ENCODE measurements at regions not wholly inside any gene's neighbourhood (a gene's known extent, or its start where the extent isn't known, plus 50 kb on each side); places are given as distances from the start of the nearest gene placed in this dataset.

DNA sequence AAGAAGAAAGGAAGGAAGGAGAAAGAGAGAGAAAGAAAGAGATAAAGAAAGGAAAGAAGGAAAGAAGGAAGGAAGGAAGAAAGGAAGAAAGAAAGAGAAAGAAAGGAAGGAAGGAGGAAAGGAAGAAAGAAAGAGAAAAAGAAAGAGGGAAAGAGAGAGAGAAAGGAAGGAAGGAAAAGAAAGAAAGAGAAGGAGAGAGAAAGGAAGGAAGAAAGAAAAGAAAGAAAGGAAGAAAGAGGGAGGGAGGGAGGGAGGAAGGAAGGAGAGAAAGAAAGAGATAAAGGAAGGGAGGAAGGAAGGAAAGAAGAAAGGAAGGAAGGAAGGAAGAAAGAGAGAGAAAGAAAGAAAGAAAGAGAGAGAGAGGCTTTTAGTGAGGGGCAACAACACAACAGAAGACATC is 135.1 kb upstream of the VSTM2B start:
- H3K9me3 Mint-ChIP-seq = peaks cover 16 to 40% (median 21%) of the 10 kb centered on the region in 7 donors
- Histone ChIP-seq H3K27me3 (ENCODE audit: control insufficient read depth in 2 of 2, insufficient read depth in 2 of 2, low read length in 2 of 2) (no peaks in the 10 kb centered on the region), H3K9ac (ENCODE audit: insufficient read depth, low read length, poor library complexity, severe bottlenecking) (no peak overlapping the region), H4K20me1 (ENCODE audit: insufficient read depth, low read length) (no peaks in the 10 kb centered on the region), H3K4me1 (ENCODE audit: control insufficient read depth in 1 of 2, insufficient read depth in 2 of 2, low read length in 2 of 2) (no peaks in the 10 kb centered on the region), H3K27ac (ENCODE audit: low read depth in 1 of 2, low read length in 2 of 2) (no peak overlapping the region), H2AFZ (ENCODE audit: insufficient read depth, low read depth, low read length, poor library complexity, severe bottlenecking) (no peak overlapping the region), H3K36me3 (replicated peaks in 1 of 2; ENCODE audit: control insufficient read depth in 1 of 2, insufficient read depth in 2 of 2, low read length in 2 of 2) (no peaks in the 10 kb centered on the region), H3K4me3 (replicated peaks in 1 of 3; ENCODE audit: low read depth in 2 of 3, low read length in 3 of 3) (no peak overlapping the region), H3K4me2 (replicated peaks; ENCODE audit: extremely low read depth, low read length, poor library complexity, severe bottlenecking) (no peak overlapping the region), H3K9me3 (replicated peaks in 1 of 2; ENCODE audit: control insufficient read depth in 1 of 2, insufficient read depth in 1 of 2, low read length in 2 of 2) (peaks cover 24 to 39% of the 10 kb centered on the region in 2 donors), H3K79me2 (ENCODE audit: insufficient read depth, low read length) (no peaks in the 10 kb centered on the region)
- TF ChIP-seq CTCF (IDR thresholded peaks at IDR 0.05) = no peak
- no peaks in the 10 kb centered on the region for H3K4me1 Mint-ChIP-seq
- intact Hi-C loops (cut with micrococcal nuclease) = no loop called here
- no peak for DNase-seq
- no peaks in the 10 kb centered on the region for H3K36me3 Mint-ChIP-seq
- peaks cover 1 to 4% (median 3%) of the 10 kb centered on the region in 3 donors for H3K27me3 Mint-ChIP-seq (ENCODE audit: low read depth in 3 of 3)
- no peak overlapping the region for H3K27ac Mint-ChIP-seq
- no peak overlapping the region for H3K4me3 Mint-ChIP-seq

DNA sequence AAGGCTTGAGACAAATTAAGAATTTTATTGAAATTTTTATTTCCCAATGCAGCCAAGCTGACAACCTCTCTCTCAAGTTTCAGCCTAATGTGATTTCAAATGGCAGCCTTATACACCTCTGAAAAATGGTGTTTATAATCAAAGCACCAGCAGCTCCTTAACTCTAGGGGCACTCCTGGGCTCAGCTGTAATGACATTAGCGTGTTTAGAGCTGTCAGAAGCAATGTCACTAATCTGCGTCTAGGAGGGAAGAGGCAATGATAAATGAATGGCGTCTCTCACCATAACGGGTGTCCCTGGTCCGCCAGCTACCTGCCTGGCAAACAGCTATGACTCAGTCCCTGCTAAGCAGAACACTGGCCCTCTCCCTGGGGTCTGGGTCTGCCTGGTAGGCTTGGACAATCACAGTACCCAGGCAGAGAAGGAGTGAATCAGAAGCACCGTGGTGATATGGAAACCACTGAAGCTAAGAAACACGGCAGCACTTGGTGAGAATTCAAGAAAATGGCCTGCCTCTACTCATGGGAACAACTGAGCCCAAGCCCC is 131.8 kb upstream of the VSTM2B start:
- intact Hi-C loops (cut with micrococcal nuclease) = no loop called here
- H3K79me2 ChIP-seq (ENCODE audit: insufficient read depth, low read length) = no peaks in the 10 kb centered on the region
- no peak overlapping the region for H3K9ac ChIP-seq (ENCODE audit: insufficient read depth, low read length, poor library complexity, severe bottlenecking)
- H3K4me2 ChIP-seq (replicated peaks; ENCODE audit: extremely low read depth, low read length, poor library complexity, severe bottlenecking) = no peak overlapping the region
- H2AFZ ChIP-seq (ENCODE audit: insufficient read depth, low read depth, low read length, poor library complexity, severe bottlenecking) = no peak overlapping the region
- H3K9me3 ChIP-seq (replicated peaks in 1 of 2; ENCODE audit: control insufficient read depth in 1 of 2, insufficient read depth in 1 of 2, low read length in 2 of 2) = peaks cover 23 to 33% of the 10 kb centered on the region in 2 donors
- no peaks in the 10 kb centered on the region for H3K4me1 Mint-ChIP-seq
- H3K36me3 ChIP-seq (replicated peaks in 1 of 2; ENCODE audit: control insufficient read depth in 1 of 2, insufficient read depth in 2 of 2, low read length in 2 of 2) = no peaks in the 10 kb centered on the region
- WGBS (ENCODE audit: insufficient coverage) = 96% methylated on average over 3 of the region's 7 CpGs
- no peaks in the 10 kb centered on the region for H3K4me1 ChIP-seq (ENCODE audit: control insufficient read depth in 1 of 2, insufficient read depth in 2 of 2, low read length in 2 of 2)
- H4K20me1 ChIP-seq (ENCODE audit: insufficient read depth, low read length) = no peaks in the 10 kb centered on the region
- H3K4me3 Mint-ChIP-seq = no peak overlapping the region
- H3K27ac Mint-ChIP-seq = no peak overlapping the region
- H3K36me3 Mint-ChIP-seq = no peaks in the 10 kb centered on the region
- no peak overlapping the region for H3K27ac ChIP-seq (ENCODE audit: low read depth in 1 of 2, low read length in 2 of 2)
- TF ChIP-seq CTCF (IDR thresholded peaks at IDR 0.05) = no peak
- no peaks in the 10 kb centered on the region for H3K27me3 ChIP-seq (ENCODE audit: control insufficient read depth in 2 of 2, insufficient read depth in 2 of 2, low read length in 2 of 2)
- H3K27me3 Mint-ChIP-seq (ENCODE audit: low read depth in 3 of 3) = peaks cover 4% of the 10 kb centered on the region in 3 donors
- no peak overlapping the region for H3K4me3 ChIP-seq (replicated peaks in 1 of 3; ENCODE audit: low read depth in 2 of 3, low read length in 3 of 3)
- peaks cover 13 to 29% (median 16%) of the 10 kb centered on the region in 7 donors for H3K9me3 Mint-ChIP-seq
- no peak for DNase-seq

Measured in CD14-positive monocyte (primary cell).